Neutrophil (primary cell): ENCODE measurements at regions not wholly inside any gene's neighbourhood (a gene's known extent, or its start where the extent isn't known, plus 50 kb on each side); places are given as distances from the start of the nearest gene placed in this dataset.

ENCODE experiments used
- H3K27ac ChIP-seq: fragments of 200-600 bp; sonication (generic); 2 replicates; pipeline ENCODE4 v1.5.1; 2016; ENCODE audit warnings: mild to moderate bottlenecking, moderate library complexity
- H3K27me3 ChIP-seq: fragments of 200-600 bp; sonication (generic); 2 replicates; pipeline ENCODE4 v1.6.0; 2016; ENCODE audit warnings: mild to moderate bottlenecking
- H3K36me3 ChIP-seq: fragments of 200-600 bp; sonication (generic); 2 replicates; pipeline ENCODE4 v1.5.1; 2017
- H3K4me1 ChIP-seq, 2 experiments: fragments of 200-600 bp in 1 of 2; sonication (generic) in 1 of 2; 1 replicate in 1 of 2; 2 replicates in 1 of 2; pipeline versions ENCODE4 v1.5.1 to v1.6.1; 2013 to 2016; ENCODE audit warnings: low read depth in 1 of 2, low read length in 1 of 2, mild to moderate bottlenecking in 1 of 2, moderate library complexity in 1 of 2; ENCODE audit not compliant: control insufficient read depth in 1 of 2, insufficient read depth in 1 of 2
- H3K4me3 ChIP-seq, 2 experiments: fragments of 200-600 bp in 1 of 2; sonication (generic) in 1 of 2; 1 replicate in 1 of 2; 2 replicates in 1 of 2; pipeline ENCODE4 v1.5.1; 2013 to 2016; ENCODE audit warnings: low read depth in 1 of 2, low read length in 1 of 2, mild to moderate bottlenecking in 1 of 2, moderate library complexity in 1 of 2
- H3K9me3 ChIP-seq: fragments of 200-600 bp; sonication (generic); 2 replicates; pipeline ENCODE4 v1.5.1; 2016
- CTCF ChIP-seq: fragments of 200-600 bp; sonication (generic); IDR thresholded peaks from 2 replicates; pipeline ENCODE4 v1.5.1; 2016; ENCODE audit warnings: antibody characterized with exemption

DNA sequence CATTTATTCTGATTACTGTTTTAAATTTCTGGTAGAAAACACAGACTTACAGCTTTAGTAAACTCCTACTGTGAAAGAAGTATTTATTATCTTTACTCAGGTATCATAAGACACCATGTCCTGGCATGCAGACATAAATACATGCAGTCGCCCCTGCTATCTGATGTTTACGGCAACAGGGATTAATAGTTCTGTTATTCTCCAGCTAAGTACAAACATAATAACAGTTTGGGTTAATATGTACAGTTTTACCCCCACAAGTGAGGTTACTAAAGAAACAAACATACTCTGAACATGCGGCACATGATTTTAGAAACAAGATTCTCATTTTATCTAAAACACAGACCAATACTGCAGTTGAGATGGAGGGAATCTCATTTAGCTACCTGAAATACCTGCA is 170.8 kb downstream of the ABCA8 start:
- Histone ChIP-seq H3K27me3 (no peaks in the 10 kb centered on the region), H3K4me3 (no peak overlapping the region), H3K9me3 (no peaks in the 10 kb centered on the region), H3K4me1 (no peaks in the 10 kb centered on the region), H3K27ac (no peak overlapping the region), H3K36me3 (no peaks in the 10 kb centered on the region)
- no peak for TF ChIP-seq CTCF

- Histone ChIP-seq H3K4me3 (no peak overlapping the region), H3K36me3 (no peaks in the 10 kb centered on the region), H3K9me3 (no peaks in the 10 kb centered on the region), H3K27me3 (no peaks in the 10 kb centered on the region), H3K4me1 (no peaks in the 10 kb centered on the region), H3K27ac (no peak overlapping the region)
- no peak for TF ChIP-seq CTCF
Measured at GRCh38 chr17:68783861-68784260, 171.3 kb downstream of the ABCA8 start.

- Histone ChIP-seq H3K9me3 (no peaks in the 10 kb centered on the region), H3K27me3 (no peaks in the 10 kb centered on the region), H3K27ac (no peak overlapping the region), H3K4me3 (no peak overlapping the region), H3K4me1 (no peaks in the 10 kb centered on the region), H3K36me3 (no peaks in the 10 kb centered on the region)
- no peak for TF ChIP-seq CTCF
Measured at GRCh38 chr17:68782789-68783188, 172.4 kb downstream of the ABCA8 start.

GRCh38 chr17:68780596-68780995 is 174.6 kb downstream of the ABCA8 start:
- H3K9me3 ChIP-seq: no peaks in the 10 kb centered on the region
- no peaks in the 10 kb centered on the region for H3K27me3 ChIP-seq
- no peaks in the 10 kb centered on the region for H3K36me3 ChIP-seq
- H3K4me1 ChIP-seq: no peaks in the 10 kb centered on the region
- TF ChIP-seq CTCF: no peak
- H3K27ac ChIP-seq: no peak overlapping the region
- H3K4me3 ChIP-seq: no peak overlapping the region

GRCh38 chr17:68778726-68779125 is 176.5 kb downstream of the ABCA8 start:
- TF ChIP-seq CTCF: no peak
- Histone ChIP-seq H3K4me1 (no peaks in the 10 kb centered on the region), H3K36me3 (no peaks in the 10 kb centered on the region), H3K27ac (no peak overlapping the region), H3K9me3 (no peaks in the 10 kb centered on the region), H3K27me3 (no peaks in the 10 kb centered on the region), H3K4me3 (no peak overlapping the region)
